SU-DHL-6 (cell line): ENCODE measurements at regions not wholly inside any gene's neighbourhood (a gene's known extent, or its start where the extent isn't known, plus 50 kb on each side); places are given as distances from the start of the nearest gene placed in this dataset.

Experiments
- EZH2phosphoT487 ChIP-seq: fragments of 200-600 bp; sonication (generic), shearing (Covaris generic); conservative IDR thresholded peaks from 2 replicates; pipeline ENCODE4 v1.6.1; 2018; ENCODE audit warnings: mild to moderate bottlenecking, antibody characterized with exemption, low read length, moderate library complexity, mixed read lengths
- TF ChIP-seq, protein P1 (sequence below): fragments of 200-600 bp; sonication (generic); IDR thresholded peaks from one replicate; pipeline ENCODE4 v1.5.1; 2017; ENCODE audit warnings: antibody characterized with exemption, mild to moderate bottlenecking, low read length, moderate library complexity; ENCODE audit not compliant: insufficient read depth, poor library complexity, severe bottlenecking

DNA sequence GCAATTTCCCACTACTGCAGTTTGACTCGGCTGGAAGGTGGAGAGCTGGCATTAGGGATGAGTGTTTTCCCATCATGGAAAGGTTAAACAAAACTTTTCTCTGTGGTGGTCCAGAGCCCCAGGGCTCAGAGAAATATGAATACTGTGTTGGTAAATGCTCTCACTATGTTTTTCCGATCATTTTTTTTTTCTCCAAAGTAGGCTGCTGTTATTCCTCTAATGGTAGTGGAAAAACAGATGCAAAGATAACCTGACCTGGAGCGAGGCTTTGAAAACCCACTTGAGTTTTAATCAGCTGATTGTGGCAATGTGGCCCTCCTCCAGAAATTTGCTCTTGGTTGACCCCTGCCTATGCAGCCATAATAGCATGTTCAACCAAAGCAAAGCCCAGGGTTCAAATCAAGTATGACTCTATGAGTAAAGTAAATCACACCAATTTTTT lies 320.8 kb upstream of the CTNNB1 start:
- TF ChIP-seq, protein P1, sequence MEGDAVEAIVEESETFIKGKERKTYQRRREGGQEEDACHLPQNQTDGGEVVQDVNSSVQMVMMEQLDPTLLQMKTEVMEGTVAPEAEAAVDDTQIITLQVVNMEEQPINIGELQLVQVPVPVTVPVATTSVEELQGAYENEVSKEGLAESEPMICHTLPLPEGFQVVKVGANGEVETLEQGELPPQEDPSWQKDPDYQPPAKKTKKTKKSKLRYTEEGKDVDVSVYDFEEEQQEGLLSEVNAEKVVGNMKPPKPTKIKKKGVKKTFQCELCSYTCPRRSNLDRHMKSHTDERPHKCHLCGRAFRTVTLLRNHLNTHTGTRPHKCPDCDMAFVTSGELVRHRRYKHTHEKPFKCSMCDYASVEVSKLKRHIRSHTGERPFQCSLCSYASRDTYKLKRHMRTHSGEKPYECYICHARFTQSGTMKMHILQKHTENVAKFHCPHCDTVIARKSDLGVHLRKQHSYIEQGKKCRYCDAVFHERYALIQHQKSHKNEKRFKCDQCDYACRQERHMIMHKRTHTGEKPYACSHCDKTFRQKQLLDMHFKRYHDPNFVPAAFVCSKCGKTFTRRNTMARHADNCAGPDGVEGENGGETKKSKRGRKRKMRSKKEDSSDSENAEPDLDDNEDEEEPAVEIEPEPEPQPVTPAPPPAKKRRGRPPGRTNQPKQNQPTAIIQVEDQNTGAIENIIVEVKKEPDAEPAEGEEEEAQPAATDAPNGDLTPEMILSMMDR: no peak
- TF ChIP-seq EZH2phosphoT487: no peak
